ENCODE measurements at regions not wholly inside any gene's neighbourhood (a gene's known extent, or its start where the extent isn't known, plus 50 kb on each side); places are given as distances from the start of the nearest gene placed in this dataset.

GRCh38 chr15:95550702-95551101 is 779.8 kb upstream of the NR2F2 start:
- no peaks in the 10 kb centered on the region for H3K36me3 ChIP-seq (ENCODE audit: control insufficient read depth in 2 of 4, insufficient read depth in 4 of 4, low read length in 3 of 4)
- no peak overlapping the region for H3K27ac ChIP-seq (ENCODE audit: low read depth, low read length)
- H4K5ac ChIP-seq (ENCODE audit: insufficient read length, low read depth, low read length) = no peak overlapping the region
- ChIA-PET POLR2A (ENCODE audit: partially characterized antibody) (no interaction called here), CTCF (ENCODE audit: partially characterized antibody) (no interaction called here)
- WGBS, 2 experiments (ENCODE audit: extremely low coverage in 1 of 2, insufficient coverage in 1 of 2, insufficient read length in 1 of 2, insufficient replicate concordance in 2 of 2, low coverage in 1 of 2, low lambda C conversion rate in 2 of 2, missing lambda C conversion rate in 1 of 2) = 90% methylated on average over 4 of the region's 4 CpGs; no CpG with 5 or more reads in 1 of the 2 experiments
- no peaks in the 10 kb centered on the region for H3K4me1 ChIP-seq (replicated peaks in 1 of 4; ENCODE audit: control insufficient read depth in 3 of 4, insufficient read depth in 4 of 4, low read length in 3 of 4)
- H2BK5ac ChIP-seq (ENCODE audit: low read depth, low read length) = no peak overlapping the region
- no peak overlapping the region for H2BK120ac ChIP-seq (replicated peaks; ENCODE audit: low read depth, low read length)
- no peak overlapping the region for H4K91ac ChIP-seq (replicated peaks; ENCODE audit: insufficient read length, low read length)
- no peak overlapping the region for H3K18ac ChIP-seq (ENCODE audit: extremely low read depth, low read length)
- FAIRE-seq (no peak), DNase-seq (ENCODE audit: low read depth in 1 of 2, low spot score in 2 of 2) (no peak)
- H3K79me2 ChIP-seq (ENCODE audit: control insufficient read depth in 1 of 2, insufficient read depth in 2 of 2, low read length in 2 of 2) = no peaks in the 10 kb centered on the region
- TF ChIP-seq SP1 (IDR thresholded peaks at IDR 0.05; ENCODE audit: low read depth, low read length) (no peak), SP4 (IDR thresholded peaks at IDR 0.05; ENCODE audit: low read length) (no peak), CBX8 (IDR thresholded peaks at IDR 0.05; ENCODE audit: borderline replicate concordance, low read depth, low read length) (no peak), HDAC2 (IDR thresholded peaks at IDR 0.05; ENCODE audit: borderline replicate concordance in 1 of 2, low read depth in 2 of 2, low read length in 2 of 2) (no peak), CTCF (IDR thresholded peaks at IDR 0.05; ENCODE audit: control extremely low read depth in 1 of 3, insufficient read depth in 1 of 3, low read depth in 1 of 3, low read length in 3 of 3) (no peak), HDAC6 (IDR thresholded peaks at IDR 0.05; ENCODE audit: low read depth, low read length) (no peak), YY1 (IDR thresholded peaks at IDR 0.05; ENCODE audit: low read depth, low read length) (no peak), SRF (IDR thresholded peaks at IDR 0.05; ENCODE audit: low read depth, low read length) (no peak), BCL11A (IDR thresholded peaks at IDR 0.05; ENCODE audit: low read depth in 2 of 2, low read length in 2 of 2) (no peak), TCF12 (IDR thresholded peaks at IDR 0.05; ENCODE audit: low read depth, low read length) (no peak), GABPA (IDR thresholded peaks at IDR 0.05; ENCODE audit: borderline replicate concordance, insufficient read depth, low read length) (no peak)
- no peak overlapping the region for H4K8ac ChIP-seq (ENCODE audit: extremely low read depth, insufficient read depth, low read length)
- no peak overlapping the region for H2AK5ac ChIP-seq (ENCODE audit: low read depth, low read length)
- 0 out of 2 replicates have a peak overlapping the region, but pooled peaks have one; percentile 51 for H2AFZ ChIP-seq (ENCODE audit: low read length)
- no peak overlapping the region for H2BK20ac ChIP-seq (ENCODE audit: low read length)
- no peaks in the 10 kb centered on the region for H3K23me2 ChIP-seq (ENCODE audit: low read depth, low read length)
- H2BK12ac ChIP-seq (ENCODE audit: low read depth, low read length) = no peak overlapping the region
- no peak overlapping the region for H3K14ac ChIP-seq (ENCODE audit: insufficient read length)
- no peak overlapping the region for H3K56ac ChIP-seq (replicated peaks; ENCODE audit: insufficient read length, low read depth, low read length)
- H3K79me1 ChIP-seq (ENCODE audit: low read depth, low read length) = no peaks in the 10 kb centered on the region
- H3K4me3 ChIP-seq (ENCODE audit: extremely low read depth in 1 of 4, insufficient read depth in 2 of 4, low read depth in 3 of 4, low read length in 4 of 4) = no peak overlapping the region
- H3K27me3 ChIP-seq (replicated peaks in 1 of 4; ENCODE audit: control insufficient read depth in 3 of 4, extremely low read depth in 1 of 4, insufficient read depth in 3 of 4, low read length in 3 of 4) = no peaks in the 10 kb centered on the region
- H3K23ac ChIP-seq (ENCODE audit: insufficient read length) = no peak overlapping the region
- H3K4me2 ChIP-seq (ENCODE audit: insufficient read depth in 1 of 2, low read depth in 2 of 2, low read length in 2 of 2) = no peak overlapping the region
- H3K9ac ChIP-seq (replicated peaks in 1 of 4; ENCODE audit: extremely low read depth in 1 of 4, low read depth in 3 of 4, low read length in 3 of 4) = no peak overlapping the region
- H2BK15ac ChIP-seq (ENCODE audit: low read length) = no peak overlapping the region
- H3K9me3 ChIP-seq (ENCODE audit: insufficient read depth in 2 of 2, low read depth in 1 of 2, low read length in 1 of 2) = no peaks in the 10 kb centered on the region
- H4K20me1 ChIP-seq (replicated peaks in 1 of 2; ENCODE audit: control insufficient read depth in 1 of 2, insufficient read depth in 2 of 2, low read length in 2 of 2) = no peaks in the 10 kb centered on the region
- no peak overlapping the region for H3K4ac ChIP-seq (replicated peaks; ENCODE audit: insufficient read length, low read depth, low read length)

Data from H1 (cell line).